Ectodermal cell (in vitro differentiated cells): ENCODE measurements at regions not wholly inside any gene's neighbourhood (a gene's known extent, or its start where the extent isn't known, plus 50 kb on each side); places are given as distances from the start of the nearest gene placed in this dataset.

Experiments used
- H3K27ac ChIP-seq: 2 replicates; pipeline ENCODE4 v1.7.0; 2013; ENCODE audit warnings: mild to moderate bottlenecking, low read depth, low read length; ENCODE audit not compliant: insufficient read depth, poor library complexity, severe bottlenecking
- H3K27me3 ChIP-seq: 2 replicates; pipeline ENCODE4 v1.7.0; 2013; ENCODE audit warnings: mild to moderate bottlenecking, low read length; ENCODE audit not compliant: insufficient read depth, control insufficient read depth, poor library complexity, severe bottlenecking
- H3K36me3 ChIP-seq: one replicate; pipeline ENCODE4 v1.7.0; 2013; ENCODE audit warnings: low read length; ENCODE audit not compliant: control insufficient read depth, insufficient read depth
- H3K4me1 ChIP-seq: one replicate; pipeline ENCODE4 v1.7.0; 2013; ENCODE audit warnings: low read length; ENCODE audit not compliant: control insufficient read depth, insufficient read depth
- H3K4me3 ChIP-seq: 2 replicates; pipeline ENCODE4 v1.7.0; 2013; ENCODE audit warnings: low read depth, low read length, control low read depth; ENCODE audit not compliant: insufficient read depth
- H3K9me3 ChIP-seq: 2 replicates; pipeline ENCODE4 v1.7.0; 2013; ENCODE audit warnings: mild to moderate bottlenecking, low read length, moderate library complexity; ENCODE audit not compliant: control insufficient read depth
- WGBS, 2 experiments: methylation state at CpG; one replicate each; pipeline ENCODE4 v1.1.7; 2013; ENCODE audit warnings: missing lambda C conversion rate in 2 of 2; 5-methylcytosine and 5-hydroxymethylcytosine counted together

- WGBS, 2 experiments, result 89 to 95% methylated on average over 1 of the region's 1 CpG
- no peaks in the 10 kb centered on the region for H3K36me3 ChIP-seq
These were observed 201.8 kb upstream of the NMUR2 start for GRCh38 chr5:152606776-152607364.

GRCh38 chr5:152607401-152608160 lies 202.5 kb upstream of the NMUR2 start:
- no peaks in the 10 kb centered on the region for H3K9me3 ChIP-seq
- no peaks in the 10 kb centered on the region for H3K36me3 ChIP-seq
- H3K4me3 ChIP-seq, result no peak overlapping the region
- H3K27me3 ChIP-seq, result no peaks in the 10 kb centered on the region
- H3K27ac ChIP-seq, result peak overlapping the region; percentile 63
- H3K4me1 ChIP-seq, result peaks cover 17% of the 10 kb centered on the region
- 63 to 66% methylated on average over 3 of the region's 3 CpGs for WGBS, 2 experiments

More at GRCh38 chr5:152606776-152607364, 201.8 kb upstream of the NMUR2 start:
- Histone ChIP-seq H3K27me3 (no peaks in the 10 kb centered on the region), H3K4me3 (no peak overlapping the region), H3K9me3 (no peaks in the 10 kb centered on the region), H3K27ac (peak overlapping the region; percentile 63), H3K4me1 (peaks cover 17% of the 10 kb centered on the region)

GRCh38 chr5:152608458-152608857 lies 203.4 kb upstream of the NMUR2 start:
- no peak overlapping the region for H3K4me3 ChIP-seq
- H3K27me3 ChIP-seq, result no peaks in the 10 kb centered on the region
- H3K9me3 ChIP-seq, result no peaks in the 10 kb centered on the region
- peaks cover 17% of the 10 kb centered on the region for H3K4me1 ChIP-seq
- 84 to 86% methylated on average over 3 of the region's 3 CpGs for WGBS, 2 experiments
- H3K36me3 ChIP-seq, result no peaks in the 10 kb centered on the region
- no peak overlapping the region for H3K27ac ChIP-seq

- no peaks in the 10 kb centered on the region for H3K4me1 ChIP-seq
- no peaks in the 10 kb centered on the region for H3K9me3 ChIP-seq
- H3K36me3 ChIP-seq, result no peaks in the 10 kb centered on the region
- no peak overlapping the region for H3K4me3 ChIP-seq
- H3K27ac ChIP-seq, result no peak overlapping the region
- no peaks in the 10 kb centered on the region for H3K27me3 ChIP-seq
- 80 to 95% methylated on average over 2 of the region's 2 CpGs for WGBS, 2 experiments
These were observed 214.7 kb upstream of the NMUR2 start for GRCh38 chr5:152619756-152620155.

GRCh38 chr5:152622628-152623027 lies 217.5 kb upstream of the NMUR2 start:
- Histone ChIP-seq H3K36me3 (no peaks in the 10 kb centered on the region), H3K4me3 (no peak overlapping the region), H3K9me3 (no peaks in the 10 kb centered on the region), H3K27me3 (no peaks in the 10 kb centered on the region), H3K27ac (no peak overlapping the region), H3K4me1 (peaks cover 4% of the 10 kb centered on the region)

GRCh38 chr5:152623951-152624350 lies 218.9 kb upstream of the NMUR2 start:
- no peaks in the 10 kb centered on the region for H3K36me3 ChIP-seq
- H3K9me3 ChIP-seq, result no peaks in the 10 kb centered on the region
- WGBS, 2 experiments, result no CpG with 5 or more reads among the region's 1 CpG
- no peak overlapping the region for H3K27ac ChIP-seq
- no peaks in the 10 kb centered on the region for H3K27me3 ChIP-seq
- H3K4me1 ChIP-seq, result peaks cover 4% of the 10 kb centered on the region
- H3K4me3 ChIP-seq, result no peak overlapping the region

GRCh38 chr5:152625696-152626095 lies 220.6 kb upstream of the NMUR2 start:
- no peaks in the 10 kb centered on the region for H3K9me3 ChIP-seq
- no peaks in the 10 kb centered on the region for H3K27me3 ChIP-seq
- H3K27ac ChIP-seq, result no peak overlapping the region
- H3K4me3 ChIP-seq, result no peak overlapping the region
- peaks cover 4% of the 10 kb centered on the region for H3K4me1 ChIP-seq
- H3K36me3 ChIP-seq, result no peaks in the 10 kb centered on the region
- 93 to 95% methylated on average over 3 of the region's 3 CpGs for WGBS, 2 experiments

- no peaks in the 10 kb centered on the region for H3K27me3 ChIP-seq
- 83 to 84% methylated on average over 5 of the region's 5 CpGs for WGBS, 2 experiments
- H3K9me3 ChIP-seq, result no peaks in the 10 kb centered on the region
- H3K36me3 ChIP-seq, result no peaks in the 10 kb centered on the region
- no peak overlapping the region for H3K4me3 ChIP-seq
- peaks cover 12% of the 10 kb centered on the region for H3K4me1 ChIP-seq
- H3K27ac ChIP-seq, result no peak overlapping the region
These were observed 226.1 kb upstream of the NMUR2 start for GRCh38 chr5:152631221-152631620.

GRCh38 chr5:152632360-152632759 lies 227.3 kb upstream of the NMUR2 start:
- no peaks in the 10 kb centered on the region for H3K9me3 ChIP-seq
- no peaks in the 10 kb centered on the region for H3K36me3 ChIP-seq
- no peak overlapping the region for H3K27ac ChIP-seq
- no peak overlapping the region for H3K4me3 ChIP-seq
- 97 to 100% methylated on average over 1 to 2 of the region's 2 CpGs for WGBS, 2 experiments
- H3K27me3 ChIP-seq, result no peaks in the 10 kb centered on the region
- peaks cover 12% of the 10 kb centered on the region for H3K4me1 ChIP-seq

GRCh38 chr5:152634586-152634985 lies 229.5 kb upstream of the NMUR2 start:
- peaks cover 12% of the 10 kb centered on the region for H3K4me1 ChIP-seq
- no peaks in the 10 kb centered on the region for H3K9me3 ChIP-seq
- H3K36me3 ChIP-seq, result no peaks in the 10 kb centered on the region
- no peak overlapping the region for H3K4me3 ChIP-seq
- no peaks in the 10 kb centered on the region for H3K27me3 ChIP-seq
- no peak overlapping the region for H3K27ac ChIP-seq
